HEK293 (cell line): ENCODE measurements at regions not wholly inside any gene's neighbourhood (a gene's known extent, or its start where the extent isn't known, plus 50 kb on each side); places are given as distances from the start of the nearest gene placed in this dataset.

Experiments
- CTCF ChIA-PET: fragments of 350-600 bp; formaldehyde crosslinking; extraction: SDS; loops from one replicate; lab custom pipeline; 2021; ENCODE audit warnings: antibody characterized with exemption; lab: Yijun Ruan, JAX
- POLR2A ChIA-PET: fragments of 300-600 bp; formaldehyde crosslinking; extraction: SDS; loops from one replicate; lab custom pipeline; 2020; ENCODE audit warnings: antibody characterized with exemption, inconsistent platforms; lab: Yijun Ruan, JAX
- H3K27ac ChIP-seq: fragments of 200-500 bp; sonication (Bioruptor generic); 2 replicates; pipeline ENCODE4 v1.5.1; 2014; ENCODE audit warnings: low read depth, low read length, control low read depth, inconsistent platforms; ENCODE audit errors: extremely low read depth
- H3K36me3 ChIP-seq, 2 experiments: fragments of 200-500 bp in 1 of 2; sonication (Bioruptor generic) in 1 of 2; 1 replicate in 1 of 2; 2 replicates in 1 of 2; pipeline ENCODE4 v1.5.1; 2014 to 2017; ENCODE audit warnings: inconsistent platforms in 2 of 2, low read length in 2 of 2; ENCODE audit not compliant: control insufficient read depth in 2 of 2, insufficient read depth in 1 of 2
- H3K4me1 ChIP-seq: fragments of 200-500 bp; sonication (Bioruptor generic); 2 replicates; pipeline ENCODE4 v1.5.1; 2014; ENCODE audit warnings: mild to moderate bottlenecking, low read length, inconsistent platforms; ENCODE audit not compliant: control insufficient read depth, insufficient read depth
- H3K4me3 ChIP-seq: 2 replicates; pipeline ENCODE4 v1.5.1; 2011; ENCODE audit warnings: low read depth, mild to moderate bottlenecking, control low read depth, low read length, moderate library complexity
- H3K9me3 ChIP-seq: fragments of 200-500 bp; sonication (Bioruptor generic); 2 replicates; pipeline ENCODE4 v1.5.1; 2014; ENCODE audit warnings: low read depth, low read length, inconsistent platforms; ENCODE audit not compliant: control insufficient read depth, insufficient read depth
- CTCF ChIP-seq: fragments of 450-650 bp; formaldehyde crosslinking; IDR thresholded peaks from 2 replicates; pipeline ENCODE4 v1.5.1; 2016; ENCODE audit warnings: missing biosample characterization, missing genetic modification characterization
- EGR2 ChIP-seq: fragments of 450-650 bp; formaldehyde crosslinking; IDR thresholded peaks from 2 replicates; pipeline ENCODE4 v1.5.1; 2016; ENCODE audit warnings: low read depth, missing biosample characterization, missing genetic modification characterization
- FEZF1 ChIP-seq: fragments of 450-650 bp; formaldehyde crosslinking; IDR thresholded peaks from 2 replicates; pipeline ENCODE4 v1.5.1; 2016; ENCODE audit warnings: missing biosample characterization, missing genetic modification characterization
- GFI1B ChIP-seq: fragments of 450-650 bp; formaldehyde crosslinking; IDR thresholded peaks from 2 replicates; pipeline ENCODE4 v1.5.1; 2016; ENCODE audit warnings: missing biosample characterization, missing genetic modification characterization
- KLF9 ChIP-seq: fragments of 450-650 bp; formaldehyde crosslinking; IDR thresholded peaks from 2 replicates; pipeline ENCODE4 v1.5.1; 2016; ENCODE audit warnings: missing biosample characterization, missing genetic modification characterization, low read depth
- PRDM4 ChIP-seq: fragments of 450-650 bp; formaldehyde crosslinking; IDR thresholded peaks from 2 replicates; pipeline ENCODE4 v1.5.1; 2017; ENCODE audit warnings: missing biosample characterization, missing genetic modification characterization
- PRDM6 ChIP-seq: fragments of 450-650 bp; formaldehyde crosslinking; IDR thresholded peaks from 2 replicates; pipeline ENCODE4 v1.5.1; 2017; ENCODE audit warnings: missing biosample characterization, missing genetic modification characterization
- RBAK ChIP-seq: fragments of 450-650 bp; formaldehyde crosslinking; IDR thresholded peaks from 2 replicates; pipeline ENCODE4 v1.5.1; 2016; ENCODE audit warnings: missing biosample characterization, missing genetic modification characterization
- TCF7L2 ChIP-seq: IDR thresholded peaks from 2 replicates; pipeline ENCODE4 v1.6.1; 2011; ENCODE audit warnings: low read depth, mild to moderate bottlenecking, inconsistent platforms, low read length, moderate library complexity, borderline replicate concordance
- ZBTB17 ChIP-seq: fragments of 450-650 bp; formaldehyde crosslinking; IDR thresholded peaks from 2 replicates; pipeline ENCODE4 v1.5.1; 2016; ENCODE audit warnings: missing biosample characterization, missing genetic modification characterization
- ZBTB8A ChIP-seq: fragments of 450-650 bp; formaldehyde crosslinking; IDR thresholded peaks from 2 replicates; pipeline ENCODE4 v1.5.1; 2016; ENCODE audit warnings: missing biosample characterization, missing genetic modification characterization
- ZFP3 ChIP-seq: fragments of 450-650 bp; formaldehyde crosslinking; IDR thresholded peaks from 2 replicates; pipeline ENCODE4 v1.5.1; 2016; ENCODE audit warnings: low read depth, missing biosample characterization, missing genetic modification characterization
- ZNF146 ChIP-seq: fragments of 450-650 bp; formaldehyde crosslinking; IDR thresholded peaks from 2 replicates; pipeline ENCODE4 v1.5.1; 2016; ENCODE audit warnings: missing biosample characterization, missing genetic modification characterization
- ZNF148 ChIP-seq: fragments of 450-650 bp; formaldehyde crosslinking; IDR thresholded peaks from 2 replicates; pipeline ENCODE4 v1.5.0; 2017; ENCODE audit warnings: missing biosample characterization, missing genetic modification characterization, borderline replicate concordance
- ZNF184 ChIP-seq: fragments of 450-650 bp; IDR thresholded peaks from 2 replicates; pipeline ENCODE4 v1.5.1; 2018; ENCODE audit warnings: missing biosample characterization, mild to moderate bottlenecking, missing genetic modification characterization
- ZNF335 ChIP-seq: fragments of 450-650 bp; formaldehyde crosslinking; conservative IDR thresholded peaks from 2 replicates; pipeline ENCODE4 v1.5.1; 2016; ENCODE audit warnings: missing biosample characterization, missing genetic modification characterization
- ZNF558 ChIP-seq: fragments of 450-650 bp; formaldehyde crosslinking; IDR thresholded peaks from 2 replicates; pipeline ENCODE4 v1.5.1; 2016; ENCODE audit warnings: missing biosample characterization, missing genetic modification characterization
- ZNF629 ChIP-seq: fragments of 450-650 bp; formaldehyde crosslinking; IDR thresholded peaks from 2 replicates; pipeline ENCODE4 v1.5.1; 2017; ENCODE audit warnings: missing biosample characterization, missing genetic modification characterization
- ZNF747 ChIP-seq: fragments of 450-650 bp; formaldehyde crosslinking; IDR thresholded peaks from 2 replicates; pipeline ENCODE4 v1.5.1; 2016; ENCODE audit warnings: missing biosample characterization, missing genetic modification characterization
- ZNF791 ChIP-seq: fragments of 450-650 bp; formaldehyde crosslinking; IDR thresholded peaks from 2 replicates; pipeline ENCODE4 v1.5.1; 2016; ENCODE audit warnings: missing biosample characterization, missing genetic modification characterization
- ZSCAN30 ChIP-seq: fragments of 450-650 bp; IDR thresholded peaks from 2 replicates; pipeline ENCODE4 v1.5.1; 2018; ENCODE audit warnings: missing biosample characterization, mild to moderate bottlenecking, missing genetic modification characterization, moderate library complexity
- TF ChIP-seq, protein P1 (sequence below): fragments of 450-650 bp; formaldehyde crosslinking; conservative IDR thresholded peaks from 2 replicates; pipeline ENCODE4 v1.5.1; 2016; ENCODE audit warnings: low read depth, missing biosample characterization, missing genetic modification characterization

DNA sequence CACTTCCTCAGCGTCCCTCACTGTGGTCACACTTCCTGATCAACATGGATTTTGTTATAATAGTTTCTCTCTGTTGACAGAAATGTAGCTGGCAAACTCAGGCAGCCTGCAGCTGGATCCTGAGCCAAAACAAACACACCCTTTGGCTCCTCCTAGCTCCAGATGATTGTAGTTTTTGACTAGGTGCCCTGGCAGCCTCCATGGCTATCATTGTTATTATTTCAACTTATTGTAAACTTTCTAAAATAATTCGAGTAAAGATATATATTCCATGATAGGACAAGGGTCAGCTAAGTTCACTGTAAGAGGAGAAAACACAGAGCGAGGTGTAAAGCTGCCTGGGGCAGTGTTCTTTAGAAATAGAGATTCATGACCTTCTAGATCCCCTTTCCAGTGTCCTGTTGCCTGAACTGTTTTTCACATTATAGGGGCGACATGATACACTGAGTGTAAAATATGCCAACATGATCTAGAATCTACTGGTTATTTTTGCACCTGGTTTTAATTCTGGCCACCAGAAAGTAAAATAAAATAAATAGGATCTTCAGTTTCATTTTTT is 98.2 kb upstream of the HDGFL1 start:
- CTCF ChIA-PET, result interaction anchor here (0.5 to 1.1 kb wide), 7 partner anchors 21 to 1918 kb away, joined by 3 to 4 read pairs (median 3); no protein-coding TSS in a partner anchor
- H3K4me3 ChIP-seq, result no peak overlapping the region
- no peaks in the 10 kb centered on the region for H3K36me3 ChIP-seq
- H3K27ac ChIP-seq, result 0 out of 2 replicates have a peak overlapping the region, but pooled peaks have one; percentile 10
- POLR2A ChIA-PET, result interaction anchor here (1.5 kb wide), 1 partner anchor 878 kb away, joined by 6 read pairs; the partner anchor contains the start of gene SOX4
- no peaks in the 10 kb centered on the region for H3K9me3 ChIP-seq
- H3K4me1 ChIP-seq, result peaks cover 8% of the 10 kb centered on the region; the same call in 1 of the 2 replicates
- TF ChIP-seq KLF9 (tag by site-specific recombination) (no peak), ZBTB17 (tag by site-specific recombination) (0 out of 2 replicates have a peak, but pooled peaks have one; percentile 13), PRDM4 (0 out of 2 replicates have a peak, but pooled peaks have one; percentile 19), ZFP3 (tag by site-specific recombination) (no peak), ZNF335 (tag by site-specific recombination) (peak; percentile 58; the same call in 1 of the 2 replicates), ZBTB8A (tag by site-specific recombination) (no peak), RBAK (tag by site-specific recombination) (no peak), ZNF791 (tag by site-specific recombination) (no peak), PRDM6 (tag by site-specific recombination) (peak; percentile 86), ZNF146 (tag by site-specific recombination) (no peak), ZNF184 (tag by site-specific recombination) (0 out of 2 replicates have a peak, but pooled peaks have one; percentile 19), ZSCAN30 (tag by site-specific recombination) (0 out of 2 replicates have a peak, but pooled peaks have one; percentile 31), ZNF747 (tag by site-specific recombination) (no peak), CTCF (tag by site-specific recombination) (peak; percentile 13; the same call in 1 of the 2 replicates), TCF7L2 (no peak), ZNF629 (tag by site-specific recombination) (0 out of 2 replicates have a peak, but pooled peaks have one; percentile 11), GFI1B (tag by site-specific recombination) (no peak), FEZF1 (tag by site-specific recombination) (peak; percentile 53; the same call in 1 of the 2 replicates), ZNF148 (tag by site-specific recombination) (no peak), ZNF558 (tag by site-specific recombination) (no peak), EGR2 (tag by site-specific recombination) (no peak)
- TF ChIP-seq, protein P1, sequence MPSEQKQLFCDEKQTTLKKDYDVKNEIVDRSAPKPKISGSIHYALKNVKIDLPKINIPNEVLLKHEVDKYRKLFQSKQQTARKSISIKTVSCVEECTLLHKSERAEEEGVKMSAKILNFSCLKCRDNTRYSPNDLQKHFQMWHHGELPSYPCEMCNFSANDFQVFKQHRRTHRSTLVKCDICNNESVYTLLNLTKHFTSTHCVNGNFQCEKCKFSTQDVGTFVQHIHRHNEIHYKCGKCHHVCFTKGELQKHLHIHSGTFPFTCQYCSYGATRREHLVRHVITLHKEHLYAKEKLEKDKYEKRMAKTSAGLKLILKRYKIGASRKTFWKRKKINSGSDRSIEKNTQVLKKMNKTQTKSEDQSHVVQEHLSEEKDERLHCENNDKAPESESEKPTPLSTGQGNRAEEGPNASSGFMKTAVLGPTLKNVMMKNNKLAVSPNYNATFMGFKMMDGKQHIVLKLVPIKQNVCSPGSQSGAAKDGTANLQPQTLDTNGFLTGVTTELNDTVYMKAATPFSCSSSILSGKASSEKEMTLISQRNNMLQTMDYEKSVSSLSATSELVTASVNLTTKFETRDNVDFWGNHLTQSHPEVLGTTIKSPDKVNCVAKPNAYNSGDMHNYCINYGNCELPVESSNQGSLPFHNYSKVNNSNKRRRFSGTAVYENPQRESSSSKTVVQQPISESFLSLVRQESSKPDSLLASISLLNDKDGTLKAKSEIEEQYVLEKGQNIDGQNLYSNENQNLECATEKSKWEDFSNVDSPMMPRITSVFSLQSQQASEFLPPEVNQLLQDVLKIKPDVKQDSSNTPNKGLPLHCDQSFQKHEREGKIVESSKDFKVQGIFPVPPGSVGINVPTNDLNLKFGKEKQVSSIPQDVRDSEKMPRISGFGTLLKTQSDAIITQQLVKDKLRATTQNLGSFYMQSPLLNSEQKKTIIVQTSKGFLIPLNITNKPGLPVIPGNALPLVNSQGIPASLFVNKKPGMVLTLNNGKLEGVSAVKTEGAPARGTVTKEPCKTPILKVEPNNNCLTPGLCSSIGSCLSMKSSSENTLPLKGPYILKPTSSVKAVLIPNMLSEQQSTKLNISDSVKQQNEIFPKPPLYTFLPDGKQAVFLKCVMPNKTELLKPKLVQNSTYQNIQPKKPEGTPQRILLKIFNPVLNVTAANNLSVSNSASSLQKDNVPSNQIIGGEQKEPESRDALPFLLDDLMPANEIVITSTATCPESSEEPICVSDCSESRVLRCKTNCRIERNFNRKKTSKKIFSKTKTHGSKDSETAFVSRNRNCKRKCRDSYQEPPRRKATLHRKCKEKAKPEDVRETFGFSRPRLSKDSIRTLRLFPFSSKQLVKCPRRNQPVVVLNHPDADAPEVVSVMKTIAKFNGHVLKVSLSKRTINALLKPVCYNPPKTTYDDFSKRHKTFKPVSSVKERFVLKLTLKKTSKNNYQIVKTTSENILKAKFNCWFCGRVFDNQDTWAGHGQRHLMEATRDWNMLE, result no peak
